HG02973 (cell line): ENCODE measurements at regions not wholly inside any gene's neighbourhood (a gene's known extent, or its start where the extent isn't known, plus 50 kb on each side); places are given as distances from the start of the nearest gene placed in this dataset.

Experiments
- ATAC-seq: cut with Tn5 transposase; IDR thresholded peaks from one replicate; pipeline ENCODE4 v1.9.1; 2021; ENCODE audit warnings: moderate library complexity; ENCODE audit not compliant: unreplicated experiment

DNA sequence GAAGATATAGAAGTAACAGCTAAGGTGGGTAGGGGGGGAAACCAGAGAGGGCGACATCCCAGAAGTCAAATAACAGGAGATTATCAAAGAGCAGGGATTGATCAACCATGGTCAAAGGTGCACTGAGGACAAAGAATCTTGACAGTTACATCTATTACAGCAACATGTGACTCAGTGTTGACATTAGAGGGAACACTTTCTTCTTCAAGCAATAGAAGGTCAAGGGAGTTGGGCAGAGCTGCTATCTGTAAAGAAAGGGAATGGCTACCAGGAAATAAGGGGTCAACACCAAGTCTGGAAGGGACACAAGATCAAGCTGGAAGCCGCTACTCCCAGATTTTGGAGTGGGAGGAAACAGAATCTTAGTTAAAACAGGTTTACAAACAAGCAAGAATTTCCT lies 611.0 kb downstream of the TSN start:
- no peak for ATAC-seq

DNA sequence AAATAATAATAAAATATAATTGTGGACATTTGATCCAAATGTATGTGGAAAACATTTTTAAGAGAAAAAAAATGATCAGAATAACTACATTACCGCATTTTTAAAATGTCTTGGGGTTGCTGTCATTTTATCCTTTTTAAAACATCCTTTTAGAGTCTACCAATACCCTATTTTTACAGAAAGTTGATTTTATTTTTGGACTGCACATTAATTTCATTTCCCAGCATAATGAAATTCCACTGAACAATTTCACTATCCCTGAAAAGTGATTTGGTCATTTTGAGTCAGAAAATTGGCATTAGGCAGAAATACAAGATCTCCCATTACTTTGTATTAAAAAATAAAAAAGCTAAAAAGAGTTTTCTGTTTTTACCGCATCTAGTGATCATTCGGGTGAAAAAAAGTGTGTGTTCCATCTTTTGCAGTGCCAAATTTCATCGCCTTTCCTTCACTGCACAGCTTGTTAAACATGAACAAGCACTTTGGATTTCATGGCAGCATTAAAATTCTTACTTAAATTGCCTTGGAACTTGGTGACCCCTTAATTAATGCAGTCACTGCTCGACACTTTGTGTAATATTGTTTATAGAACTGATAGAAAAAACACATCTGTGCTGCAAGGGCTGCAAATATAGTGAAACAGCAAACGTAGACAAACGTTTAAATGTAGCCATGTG lies 611.7 kb downstream of the TSN start:
- no peak for ATAC-seq

DNA sequence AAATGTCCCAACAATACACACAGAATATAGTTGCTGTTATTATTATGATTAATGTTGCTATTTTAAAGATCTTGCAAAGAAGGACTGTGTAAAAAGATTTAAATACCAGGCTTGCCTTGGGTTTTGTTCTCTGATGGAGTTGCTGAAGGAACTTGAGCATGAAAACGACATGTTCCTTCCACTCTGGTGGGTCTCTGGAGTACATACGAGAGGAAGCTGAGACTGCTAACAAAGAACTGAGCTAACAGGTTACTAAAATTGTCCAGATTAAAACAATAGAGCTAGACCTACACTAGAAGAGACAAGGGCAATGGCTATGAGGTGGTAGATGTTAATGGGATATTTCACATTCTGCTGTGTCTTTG lies 612.2 kb downstream of the TSN start:
- ATAC-seq: no peak

DNA sequence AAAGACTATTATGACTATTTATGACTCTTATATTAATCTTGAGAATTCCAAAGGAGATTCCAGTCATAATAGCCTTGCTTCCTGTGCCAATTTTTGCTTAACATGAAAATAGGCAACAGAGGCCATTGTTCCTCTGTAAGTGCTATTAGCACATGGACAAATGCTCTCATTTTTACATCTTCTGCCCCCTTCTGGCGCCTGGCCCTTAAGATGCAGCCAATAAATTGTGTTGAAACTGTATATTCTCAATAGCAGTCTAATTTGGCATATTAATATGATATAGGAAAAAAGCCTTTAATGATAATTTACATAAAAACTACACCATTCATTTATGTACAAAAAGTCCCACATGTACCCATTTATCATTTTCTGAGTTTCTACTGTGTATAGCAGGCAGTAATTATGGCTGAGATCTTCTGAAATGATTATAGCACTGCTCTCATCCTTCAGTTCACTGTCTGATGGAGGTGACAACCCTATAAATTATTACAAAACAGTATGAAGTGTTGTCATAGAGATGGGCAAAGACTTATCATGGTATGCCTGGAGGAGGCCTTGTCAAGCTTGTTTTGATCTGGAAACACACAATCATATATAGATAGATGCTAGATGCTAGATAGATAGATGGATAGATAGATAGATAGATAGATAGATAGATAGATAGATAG lies 613.3 kb downstream of the TSN start:
- no peak for ATAC-seq

DNA sequence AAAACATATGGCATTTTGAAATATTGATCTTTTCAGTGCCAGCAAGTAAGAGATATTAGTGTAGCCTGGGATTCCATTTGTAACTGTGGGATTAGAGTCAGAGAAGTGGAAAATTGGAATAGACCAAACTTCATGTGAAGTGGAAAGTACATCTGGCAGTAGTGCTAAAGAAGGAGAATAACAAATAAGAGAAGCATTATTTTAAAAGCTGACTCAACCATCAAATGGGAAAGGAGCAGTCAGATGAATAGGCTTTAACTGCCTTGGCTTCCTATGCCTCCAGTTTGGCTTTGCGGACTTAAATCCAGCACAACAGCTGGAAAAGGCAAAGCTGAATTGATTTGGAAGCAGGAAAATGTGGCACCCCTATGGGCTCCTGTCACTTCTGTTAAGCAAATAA lies 623.1 kb downstream of the TSN start:
- ATAC-seq: no peak

DNA sequence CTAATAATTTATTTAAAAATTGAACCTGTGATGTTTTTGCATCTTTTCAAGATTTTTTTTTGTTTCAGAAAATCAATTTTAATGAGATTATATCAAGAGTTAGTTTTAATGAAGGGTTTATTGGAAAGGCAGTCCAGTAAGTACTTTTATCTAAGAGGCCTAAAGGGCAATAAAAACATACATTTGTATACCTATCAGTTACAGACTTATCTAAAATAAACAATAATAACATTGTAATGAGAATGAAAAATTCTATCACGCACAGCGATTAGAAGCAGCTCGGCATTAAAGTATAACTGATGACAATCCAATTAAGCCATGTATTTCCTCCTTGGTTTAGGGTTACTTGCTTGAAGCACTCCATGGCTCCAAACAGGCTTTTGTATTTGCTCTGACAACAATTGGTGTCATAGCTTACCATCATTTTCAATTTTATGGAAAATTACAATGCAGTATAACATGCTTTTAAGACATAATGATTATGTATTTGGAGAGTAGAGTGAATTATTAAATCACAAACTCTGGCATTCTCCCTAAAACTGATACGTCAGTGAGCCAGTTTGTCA lies 629.4 kb downstream of the TSN start:
- ATAC-seq: no peak

DNA sequence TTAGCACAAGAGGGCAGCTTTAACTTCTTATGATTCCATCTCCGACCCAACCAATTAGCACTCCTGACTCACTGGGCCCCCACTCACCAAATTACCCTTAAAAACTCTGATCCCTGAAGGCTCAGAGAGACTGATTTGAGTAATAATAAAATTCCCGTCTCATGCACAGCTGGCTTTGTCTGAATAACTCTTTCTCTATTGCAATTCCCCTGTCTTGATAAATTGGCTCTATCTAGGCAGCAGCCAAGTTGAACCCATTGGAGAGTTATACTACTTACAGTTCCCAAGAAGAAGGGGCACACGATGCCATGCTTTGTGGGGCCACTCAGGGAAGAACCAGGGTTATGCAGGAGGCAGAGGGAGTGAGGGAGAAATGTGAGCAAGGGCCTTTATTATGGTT lies 632.8 kb downstream of the TSN start:
- no peak for ATAC-seq

DNA sequence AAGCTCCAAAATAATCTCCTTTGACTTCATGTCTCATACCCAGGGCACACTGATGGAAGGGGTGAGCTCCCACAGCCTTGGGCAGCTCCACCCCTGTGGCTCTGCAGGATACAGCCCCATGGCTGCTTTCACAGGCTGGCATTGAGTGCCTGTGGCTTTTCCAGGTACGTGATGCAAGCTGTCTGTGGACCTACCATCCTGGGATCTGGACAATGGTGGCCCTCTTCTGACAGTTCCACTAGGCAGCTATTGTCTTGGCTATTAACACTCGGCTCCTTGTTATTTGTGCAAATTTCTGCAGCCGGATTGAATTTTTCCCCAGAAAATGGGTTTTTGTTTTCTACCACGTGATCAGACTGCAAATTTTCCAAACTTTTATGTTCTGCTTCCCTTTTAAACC lies 634.2 kb downstream of the TSN start:
- no peak for ATAC-seq

DNA sequence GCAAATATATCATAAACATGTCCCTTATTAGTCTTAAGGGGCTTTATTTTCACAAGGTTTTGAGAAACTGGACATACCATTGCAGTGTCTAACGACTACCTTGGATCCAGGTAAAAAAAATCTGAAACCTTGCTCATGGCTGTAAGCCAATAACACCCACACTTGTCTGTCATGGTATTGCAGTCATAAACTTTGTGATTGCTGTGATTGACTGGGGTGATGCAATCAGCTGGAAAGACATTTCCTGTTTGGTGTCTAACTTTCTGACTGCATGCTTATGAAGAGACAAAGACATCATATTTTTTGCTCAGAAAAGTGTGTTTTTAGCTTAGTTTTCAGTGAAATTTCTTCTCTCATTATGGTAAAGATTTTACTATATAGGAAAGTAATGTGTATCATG lies 635.0 kb downstream of the TSN start:
- ATAC-seq: no peak

DNA sequence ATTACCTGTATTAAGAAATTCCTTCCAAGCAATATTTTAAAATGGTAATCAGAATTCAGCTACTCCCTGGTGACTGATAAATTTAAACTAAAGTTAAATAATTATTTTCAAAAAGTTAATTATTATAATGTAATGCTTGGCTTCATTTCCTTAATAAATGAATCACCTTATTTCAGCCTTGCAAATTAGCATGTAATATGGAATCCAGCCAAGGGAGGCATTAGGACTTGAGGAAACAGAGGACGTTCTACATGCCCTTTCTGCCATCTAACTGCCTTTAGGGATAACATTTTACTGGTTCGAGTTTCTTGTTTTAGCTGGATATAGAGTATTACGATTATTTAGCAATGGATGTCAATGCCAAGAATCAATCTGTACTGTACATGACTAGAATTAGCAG lies 636.3 kb downstream of the TSN start:
- ATAC-seq: no peak

DNA sequence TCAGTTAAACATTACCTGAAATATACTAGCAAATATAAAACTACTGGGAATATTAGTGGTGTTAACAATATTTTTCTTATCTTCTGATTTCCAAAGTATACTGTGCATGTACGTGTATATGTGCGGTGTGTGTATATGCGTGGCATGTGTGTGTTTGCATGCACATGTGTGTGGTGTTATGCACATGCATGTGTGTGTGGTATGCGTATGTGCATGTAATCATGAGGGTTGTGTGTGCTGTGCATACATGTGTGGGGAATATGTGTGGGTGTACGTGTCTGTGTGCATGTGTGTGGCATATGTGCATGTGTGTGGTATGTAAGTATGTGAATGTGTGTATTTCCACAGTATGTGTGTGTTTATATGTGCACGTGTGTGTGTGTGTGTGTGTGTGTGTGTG lies 640.2 kb downstream of the TSN start:
- ATAC-seq: no peak

DNA sequence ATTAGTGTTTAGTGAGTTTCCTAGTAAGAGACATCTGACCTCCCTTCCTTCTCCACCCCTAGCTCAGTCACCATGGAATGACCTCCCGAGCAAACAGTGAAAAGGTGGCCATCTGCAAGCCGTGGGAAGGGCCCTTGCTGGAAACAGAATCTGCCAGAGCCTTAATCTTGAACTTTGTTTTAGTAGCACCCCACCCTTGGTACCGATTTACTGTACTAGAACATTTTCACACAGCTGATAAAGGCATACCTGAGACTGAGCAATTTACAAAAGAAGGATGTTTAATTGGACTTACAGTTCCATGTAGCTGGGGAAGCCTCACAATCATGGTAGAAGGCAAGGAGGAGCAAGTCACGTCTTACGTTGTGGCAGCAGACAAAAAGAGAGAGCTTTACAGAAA lies 655.8 kb downstream of the TSN start:
- ATAC-seq: no peak

DNA sequence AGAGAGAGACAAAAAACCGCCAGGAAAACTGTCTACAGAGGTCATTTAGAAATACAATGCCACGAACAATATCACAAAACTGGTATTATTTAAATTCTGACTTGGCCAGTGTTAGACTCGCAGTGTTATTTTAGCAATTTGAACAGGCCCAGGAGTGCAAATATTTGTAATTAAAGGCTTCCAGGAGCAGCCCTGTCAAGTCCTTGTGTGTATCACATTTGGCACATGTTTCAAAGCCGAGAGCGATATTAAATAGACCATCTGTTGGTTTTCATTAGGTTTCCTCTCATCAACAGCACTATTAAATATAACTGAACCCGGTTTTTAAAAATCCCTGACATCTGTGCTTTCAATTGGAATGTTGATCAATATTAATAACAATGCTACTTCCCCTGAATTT lies 656.9 kb downstream of the TSN start:
- ATAC-seq: no peak

DNA sequence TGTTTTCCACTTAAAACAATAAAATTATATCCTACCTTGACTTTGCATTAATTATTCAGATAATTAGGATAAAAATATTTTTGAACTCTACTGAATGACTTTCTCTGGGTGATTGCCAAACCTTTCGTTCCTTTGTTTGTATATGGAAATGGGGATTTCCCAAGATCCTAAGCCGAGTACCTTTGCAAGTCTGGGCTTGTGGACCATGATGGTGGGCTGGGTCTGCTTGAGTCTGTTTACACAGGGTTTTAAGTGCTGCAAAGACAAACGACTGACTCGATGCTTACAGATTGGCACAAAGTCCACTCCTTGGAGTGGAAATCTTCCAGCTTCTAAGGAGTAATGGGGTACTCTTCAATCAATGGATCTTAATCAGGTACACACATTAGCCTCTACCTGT lies 659.5 kb downstream of the TSN start:
- no peak for ATAC-seq

DNA sequence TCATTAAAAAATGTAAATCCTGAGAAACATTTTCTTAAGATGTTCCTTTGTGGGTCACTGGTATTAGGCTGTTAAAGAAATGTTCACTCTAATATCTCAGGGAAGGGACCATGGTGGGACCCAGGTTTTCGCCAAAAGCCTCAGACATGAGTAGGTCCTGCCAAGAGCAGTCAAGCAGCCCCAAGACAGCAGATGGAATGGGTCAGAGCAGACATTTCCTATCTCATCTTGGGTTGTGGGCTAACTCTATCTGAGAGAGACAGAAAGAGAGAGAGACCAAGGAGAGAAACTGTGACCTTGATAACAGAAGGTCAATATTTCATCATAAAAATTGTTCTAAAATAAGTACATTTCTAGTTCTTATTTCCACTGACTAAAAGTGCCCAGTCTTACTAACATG lies 661.7 kb downstream of the TSN start:
- no peak for ATAC-seq

DNA sequence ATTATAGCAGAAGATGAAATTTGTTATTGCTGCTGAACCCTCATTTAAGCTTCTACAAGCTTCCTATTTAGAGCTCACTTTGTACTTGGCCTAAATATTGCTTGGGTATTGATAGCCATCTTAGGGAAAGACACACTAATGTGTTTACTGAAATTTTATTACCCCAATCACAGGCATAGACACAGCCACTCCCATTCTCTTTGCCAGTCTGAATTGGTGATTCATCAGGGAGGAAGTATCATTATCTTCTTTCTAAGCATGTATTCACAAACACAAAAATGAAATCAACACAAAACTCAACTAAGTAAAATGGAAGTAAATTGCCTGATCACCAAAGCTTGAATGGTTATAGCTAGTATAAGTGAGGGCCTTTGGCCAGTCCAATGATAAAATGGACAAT lies 666.3 kb downstream of the TSN start:
- no peak for ATAC-seq

DNA sequence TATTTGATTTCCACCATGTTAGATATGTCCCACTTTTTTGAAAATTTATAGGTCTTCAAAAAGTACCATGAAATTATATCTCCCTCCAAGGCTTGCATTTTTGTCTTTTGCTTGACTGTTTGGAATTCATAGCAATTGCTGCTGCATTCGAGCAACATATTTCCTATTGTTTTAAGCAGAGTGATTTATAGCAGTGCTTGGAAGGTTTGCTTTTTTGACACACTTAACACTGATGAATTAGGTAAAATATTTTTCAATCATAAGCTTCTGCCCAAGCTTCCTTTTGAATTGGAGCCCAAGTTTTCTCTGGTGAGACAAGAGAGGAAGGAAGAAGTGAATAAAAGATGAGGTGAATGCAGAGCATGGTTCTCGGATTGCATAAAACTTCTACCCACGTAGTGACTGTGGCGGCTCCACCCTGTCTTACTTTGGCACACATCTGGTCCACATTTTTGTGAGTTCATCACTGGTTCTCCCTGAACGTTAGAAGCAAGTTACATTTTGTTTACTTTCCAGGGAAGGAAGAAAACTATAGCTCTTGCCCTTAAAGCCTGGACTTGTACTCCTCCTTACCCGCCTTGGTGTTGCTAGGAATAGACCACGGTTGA lies 667.0 kb downstream of the TSN start:
- no peak for ATAC-seq

DNA sequence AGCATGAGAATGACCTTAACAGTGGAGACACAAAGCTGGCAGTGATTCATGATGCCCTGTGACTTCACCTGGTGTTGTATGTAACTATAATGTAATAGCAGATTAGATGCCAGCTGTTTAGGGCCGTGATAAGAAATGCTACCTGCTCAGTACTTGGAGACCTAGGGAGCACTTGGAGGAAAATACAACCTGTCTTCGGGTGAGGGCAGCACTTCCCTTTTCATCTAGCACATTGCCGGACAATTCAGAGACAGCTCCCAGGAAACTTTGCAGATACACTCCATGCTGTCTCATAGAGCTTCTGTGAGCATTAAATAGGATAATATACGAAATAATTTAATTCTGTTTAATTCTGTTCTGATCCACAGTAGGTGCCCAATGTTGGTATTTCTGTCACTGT lies 668.5 kb downstream of the TSN start:
- no peak for ATAC-seq

DNA sequence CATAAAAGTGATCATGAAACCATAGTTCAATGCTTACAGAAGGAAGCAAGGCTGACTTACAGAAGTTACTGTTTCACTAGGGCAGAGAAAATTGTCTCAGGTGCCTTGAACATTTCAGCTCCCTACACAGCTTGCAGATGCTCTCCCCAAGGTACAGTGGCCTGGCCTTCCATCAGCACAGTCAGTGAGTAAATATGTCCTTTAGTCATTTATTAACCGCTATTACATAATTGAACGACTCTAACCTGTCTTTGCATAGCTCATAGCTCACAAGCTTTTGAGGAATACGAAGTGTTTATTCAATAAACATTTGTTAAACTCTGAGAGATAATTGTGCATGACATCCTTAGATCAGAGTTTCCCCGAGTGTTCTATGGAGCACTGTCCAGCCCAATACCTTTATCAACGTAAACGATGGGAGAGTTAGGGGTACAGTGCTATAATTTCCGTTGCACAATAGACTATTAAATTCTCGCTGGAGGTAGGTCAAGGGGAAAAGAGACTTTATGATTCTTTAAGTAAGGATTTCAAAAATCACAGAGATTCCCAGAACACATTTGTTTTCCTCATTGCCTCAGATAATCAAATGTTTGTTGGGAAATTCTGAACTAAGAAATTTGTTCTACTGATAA lies 677.8 kb downstream of the TSN start:
- ATAC-seq: no peak

DNA sequence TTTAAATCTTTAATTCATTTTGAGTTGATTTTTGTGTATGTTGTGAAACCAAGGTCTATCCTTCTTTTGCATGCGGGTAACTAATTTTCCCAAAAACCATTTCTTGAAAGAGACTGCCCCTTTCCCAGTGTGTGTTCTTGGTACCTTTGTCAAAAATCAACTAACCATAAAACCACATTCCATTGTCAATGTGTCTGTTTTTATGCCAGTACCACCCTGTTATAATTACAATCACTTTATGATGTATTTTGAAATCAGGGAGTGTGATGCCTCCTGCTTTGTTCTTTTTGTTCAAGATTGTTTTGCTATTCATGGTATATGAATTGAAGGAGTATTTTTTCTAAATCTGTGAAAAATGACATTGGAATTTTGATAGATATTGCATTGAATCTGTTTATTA lies 689.6 kb downstream of the TSN start:
- ATAC-seq: no peak

DNA sequence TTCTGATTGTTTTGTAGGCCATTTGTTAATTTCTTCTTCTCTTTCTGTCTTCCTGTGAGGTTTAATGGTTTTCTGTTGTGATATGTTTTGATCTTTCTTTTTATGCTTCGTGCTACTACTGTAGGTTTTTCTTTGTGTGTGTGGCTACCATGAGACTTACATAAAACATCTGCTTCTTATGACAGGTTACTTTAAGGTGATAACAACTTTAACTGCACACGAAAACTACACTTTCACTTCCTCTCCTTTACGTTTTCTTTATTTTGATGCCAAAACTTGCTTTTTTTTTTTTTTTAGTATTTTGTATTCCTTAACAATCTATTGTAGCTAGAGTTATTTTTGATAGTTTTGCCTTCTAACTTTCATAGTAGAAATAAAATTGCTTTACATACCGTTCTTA lies 691.3 kb downstream of the TSN start:
- no peak for ATAC-seq

DNA sequence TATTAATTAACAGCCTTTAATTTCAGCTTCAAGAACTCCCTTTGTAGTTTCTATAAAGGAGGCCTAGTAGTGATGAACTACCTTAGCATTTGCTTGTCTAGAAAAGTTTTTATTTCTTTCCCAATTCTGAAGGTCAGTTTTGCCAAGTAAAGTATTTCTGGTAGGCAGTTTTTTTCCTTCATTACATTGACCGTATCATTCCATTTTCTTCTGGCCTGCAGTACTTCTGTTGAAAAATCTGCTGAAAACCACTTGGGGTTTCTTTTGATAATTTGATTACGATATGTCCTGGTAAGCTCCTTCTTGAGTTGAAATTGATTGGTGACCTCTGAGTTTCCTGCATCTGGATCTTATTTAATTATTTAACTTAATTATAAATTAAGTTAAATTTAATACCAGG lies 691.8 kb downstream of the TSN start:
- no peak for ATAC-seq
